GM12874 (cell line): ENCODE measurements at regions not wholly inside any gene's neighbourhood (a gene's known extent, or its start where the extent isn't known, plus 50 kb on each side); places are given as distances from the start of the nearest gene placed in this dataset.

Experiments used
- CTCF ChIP-seq: IDR thresholded peaks from 2 replicates; pipeline ENCODE4 v1.5.1; 2011; ENCODE audit warnings: low read depth, mild to moderate bottlenecking, control low read depth, low read length, moderate library complexity; ENCODE audit not compliant: insufficient read depth

- no peak for TF ChIP-seq CTCF
Measured at GRCh38 chr20:56786503-56786902, 157.4 kb downstream of the TFAP2C start.

- no peak for TF ChIP-seq CTCF
Measured at GRCh38 chr20:56788041-56788670, 159.1 kb downstream of the TFAP2C start.

DNA sequence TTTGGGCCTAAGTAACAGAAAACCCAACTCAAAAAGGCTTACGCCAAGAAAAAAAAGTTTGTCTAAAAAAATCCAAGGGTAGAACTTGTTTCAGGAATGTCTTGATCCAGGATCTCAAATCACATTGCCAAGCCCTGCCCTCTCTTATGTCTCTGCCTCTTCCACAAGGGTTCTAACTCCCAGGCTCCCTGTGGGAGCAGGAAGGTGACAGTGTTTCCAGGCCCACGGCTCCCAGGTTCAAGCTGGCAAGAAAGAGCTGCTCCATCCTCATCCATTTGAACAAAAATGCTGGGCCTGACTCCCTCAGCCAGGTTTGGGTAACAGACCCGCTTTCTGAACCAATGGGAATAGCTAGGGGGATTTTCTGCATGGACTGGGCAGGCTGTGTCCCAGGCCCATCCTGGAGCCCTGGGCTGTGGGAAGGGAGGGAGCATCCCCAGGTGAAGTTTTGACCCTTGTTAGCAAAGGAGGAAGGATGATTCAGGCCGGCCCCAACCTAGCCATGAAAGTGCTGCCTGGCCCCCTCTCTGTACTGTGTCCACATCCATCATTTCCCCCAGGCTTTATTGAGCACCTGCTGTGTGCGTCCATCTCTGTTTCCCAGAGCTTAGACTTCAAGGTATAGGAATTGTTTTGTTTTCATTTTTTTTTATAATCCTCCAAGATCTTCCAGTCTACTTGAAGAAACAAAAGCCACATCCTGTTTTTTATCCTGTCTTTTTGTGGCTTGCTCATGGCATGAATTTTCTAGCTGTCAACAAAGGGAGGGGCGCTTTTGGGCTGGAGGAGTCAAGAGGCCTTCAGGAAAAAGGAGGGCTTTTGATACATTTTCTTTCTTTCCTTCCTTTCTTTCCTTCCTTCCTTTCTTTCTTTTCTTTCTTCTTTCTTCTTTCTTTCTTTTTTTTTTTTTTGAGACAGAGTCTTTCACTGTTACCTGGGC lies 159.8 kb downstream of the TFAP2C start:
- no peak for TF ChIP-seq CTCF

- TF ChIP-seq CTCF = no peak
Measured at GRCh38 chr20:56793916-56794315, 164.8 kb downstream of the TFAP2C start.

GRCh38 chr20:56795492-56795891 lies 166.4 kb downstream of the TFAP2C start:
- TF ChIP-seq CTCF = no peak

DNA sequence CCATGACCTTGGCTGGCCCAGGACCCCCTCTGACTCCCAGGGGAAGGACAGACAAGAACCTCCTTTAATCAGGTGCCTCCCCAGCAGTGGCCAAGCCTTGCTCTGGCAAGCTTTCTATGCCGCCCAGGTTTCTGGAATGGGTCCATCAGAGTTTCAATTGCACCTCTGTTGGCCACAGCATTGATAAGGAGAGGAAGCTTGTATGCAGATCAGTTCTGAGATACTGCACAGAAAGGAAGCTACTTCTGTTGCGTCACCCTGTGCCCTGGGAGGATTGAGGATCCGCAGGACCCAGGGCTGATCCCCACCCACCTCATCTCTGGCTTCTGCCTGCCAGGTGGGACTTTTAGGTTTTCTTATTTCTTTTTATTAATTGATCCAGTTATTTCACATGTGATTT lies 167.2 kb downstream of the TFAP2C start:
- TF ChIP-seq CTCF = no peak

DNA sequence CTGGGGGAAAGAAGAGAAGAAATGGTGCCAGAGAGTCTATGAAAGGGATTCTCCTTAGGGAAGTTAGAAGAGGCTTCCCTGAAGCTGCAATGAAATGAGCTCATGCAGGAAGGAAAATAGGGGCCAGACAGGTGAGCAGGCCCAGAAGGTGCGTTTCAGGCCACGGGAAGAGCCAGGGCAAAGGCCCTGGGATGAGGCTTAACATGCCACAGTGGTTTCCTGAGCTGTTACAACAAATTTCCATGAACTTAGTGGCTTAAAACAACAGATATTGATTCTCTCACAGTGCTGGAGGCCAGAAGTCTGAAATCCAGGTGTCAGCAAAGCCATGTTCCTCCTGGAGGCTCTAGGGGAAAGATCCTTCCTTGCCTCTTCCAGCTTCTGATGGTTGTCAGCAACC lies 167.9 kb downstream of the TFAP2C start:
- TF ChIP-seq CTCF = no peak
